Activated naive CD4-positive, alpha-beta T cell treated with anti-CD3 and anti-CD28 coated beads for 36 hours (primary cell): ENCODE measurements at regions not wholly inside any gene's neighbourhood (a gene's known extent, or its start where the extent isn't known, plus 50 kb on each side); places are given as distances from the start of the nearest gene placed in this dataset.

Experiments used
- CTCF ChIA-PET: fragments of 350-600 bp; sonication (Branson Sonifier 250); formaldehyde crosslinking; loops from one replicate; lab custom pipeline; 2021; ENCODE audit warnings: antibody characterized with exemption; lab: Charles Lee
- DNase-seq: peaks from one replicate; pipeline ENCODE4 v3.0.0-alpha.2; 2020
- H3K27ac Mint-ChIP-seq: one replicate; pipeline ENCODE4 v1.8.0; 2021; ENCODE audit warnings: mild to moderate bottlenecking, mixed read lengths
- H3K27me3 Mint-ChIP-seq: one replicate; pipeline ENCODE4 v1.8.0; 2021; ENCODE audit warnings: low read depth, mixed read lengths
- H3K36me3 Mint-ChIP-seq: one replicate; pipeline ENCODE4 v1.8.0; 2021; ENCODE audit warnings: low read depth, mixed read lengths
- H3K4me1 Mint-ChIP-seq: one replicate; pipeline ENCODE4 v1.8.0; 2021; ENCODE audit warnings: low read depth, mixed read lengths
- H3K4me3 Mint-ChIP-seq: one replicate; pipeline ENCODE4 v1.8.0; 2021; ENCODE audit warnings: mild to moderate bottlenecking, moderate library complexity, mixed read lengths
- H3K9me3 Mint-ChIP-seq: one replicate; pipeline ENCODE4 v1.8.0; 2021; ENCODE audit warnings: mixed read lengths
- intact Hi-C: fragments of 100-400 bp; cut with micrococcal nuclease; formaldehyde crosslinking; loops from one replicate; pipeline ENCODE4 v1.15.1; 2023

DNA sequence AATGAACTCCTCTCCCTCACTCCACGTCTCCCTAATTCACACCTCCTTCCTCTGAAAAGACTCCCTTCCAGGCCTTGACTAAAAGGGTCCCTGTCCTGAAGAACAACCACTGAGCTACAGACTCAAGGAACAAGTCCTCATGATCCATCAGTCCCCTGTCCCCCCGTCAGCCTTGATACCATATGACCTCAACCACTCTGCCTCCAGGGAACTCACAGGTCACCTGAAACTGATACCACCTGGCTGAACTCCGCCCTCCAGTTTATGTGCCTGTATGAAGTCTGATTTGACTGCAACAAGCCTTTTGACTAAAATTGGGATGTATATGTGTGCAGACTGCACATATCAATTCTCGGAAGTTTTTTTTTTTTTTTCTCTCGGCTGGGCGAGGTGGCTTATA lies 88.7 kb downstream of the UGCG start:
- H3K36me3 Mint-ChIP-seq = no peaks in the 10 kb centered on the region
- no peak for DNase-seq
- intact Hi-C loops = no loop called here
- H3K9me3 Mint-ChIP-seq = no peaks in the 10 kb centered on the region
- H3K4me3 Mint-ChIP-seq = no peak overlapping the region
- no peaks in the 10 kb centered on the region for H3K27me3 Mint-ChIP-seq
- no peak overlapping the region for H3K27ac Mint-ChIP-seq
- H3K4me1 Mint-ChIP-seq = peaks cover 29% of the 10 kb centered on the region
- CTCF ChIA-PET = interaction anchor here (0.8 kb wide), 1 partner anchor 81 kb away, joined by 3 read pairs; no protein-coding TSS in a partner anchor

DNA sequence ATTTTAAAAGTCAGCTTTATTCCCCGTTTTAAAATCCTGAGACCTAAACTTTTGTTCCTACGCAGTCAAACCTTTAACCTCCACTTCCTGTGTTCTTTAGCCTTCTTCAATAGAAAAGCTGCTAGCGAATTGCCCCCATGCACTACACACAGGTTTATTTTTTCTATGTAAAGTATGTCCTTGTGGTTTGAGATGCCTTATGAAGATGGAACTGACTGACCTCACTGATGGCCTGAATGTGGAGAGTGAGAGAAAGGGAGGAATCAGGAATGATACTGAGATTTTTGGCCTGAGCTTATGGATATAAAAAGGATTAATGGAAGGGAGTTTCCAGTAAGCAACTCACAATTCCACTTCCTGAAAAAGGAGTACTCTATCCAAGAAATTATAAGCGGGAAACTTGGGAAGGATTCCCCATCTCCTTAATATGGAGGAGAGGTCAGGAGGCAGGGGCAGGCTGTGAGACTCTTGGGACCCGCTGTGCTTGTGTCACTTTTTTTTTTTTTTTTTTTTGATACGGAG lies 89.5 kb downstream of the UGCG start:
- intact Hi-C loops = no loop called here
- DNase-seq = no peak
- H3K27ac Mint-ChIP-seq = no peak overlapping the region
- H3K4me3 Mint-ChIP-seq = no peak overlapping the region
- H3K4me1 Mint-ChIP-seq = peaks cover 29% of the 10 kb centered on the region
- H3K27me3 Mint-ChIP-seq = no peaks in the 10 kb centered on the region
- CTCF ChIA-PET = interaction anchor here (0.8 to 1.6 kb wide), 2 partner anchors 9 to 82 kb away, joined by 3 read pairs; no protein-coding TSS in a partner anchor
- peaks cover 1% of the 10 kb centered on the region for H3K9me3 Mint-ChIP-seq
- no peaks in the 10 kb centered on the region for H3K36me3 Mint-ChIP-seq
